ENCODE measurements at regions not wholly inside any gene's neighbourhood (a gene's known extent, or its start where the extent isn't known, plus 50 kb on each side); places are given as distances from the start of the nearest gene placed in this dataset.

DNA sequence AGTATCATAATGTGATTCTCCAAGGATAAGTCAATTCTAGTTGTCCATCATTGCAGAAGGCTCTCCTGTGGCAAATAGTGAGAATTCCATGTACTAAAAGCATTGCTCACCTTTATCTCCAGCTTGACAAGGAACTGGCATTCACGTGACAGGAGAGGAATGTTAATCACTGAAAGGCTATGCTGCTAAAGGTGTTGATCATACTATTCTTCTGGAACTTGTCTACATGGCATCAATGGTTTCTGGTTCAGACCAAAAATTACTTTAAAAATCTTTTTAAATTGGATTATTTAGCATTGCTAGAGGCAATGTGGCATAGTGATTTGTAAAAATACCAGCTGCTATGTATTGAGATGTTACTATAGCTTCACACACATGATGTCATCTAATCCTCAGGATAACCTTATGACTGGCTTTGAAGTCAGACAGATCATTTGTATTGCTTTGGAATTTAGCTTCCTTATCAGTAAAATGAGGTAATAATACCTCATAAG lies 414.4 kb downstream of the MTX2 start:
- Histone ChIP-seq H3K9me3 (ENCODE audit: control insufficient read depth, insufficient read depth, low read length) (no peaks in the 10 kb centered on the region), H3K36me3 (ENCODE audit: control insufficient read depth, insufficient read depth, low read length) (no peaks in the 10 kb centered on the region), H3K4me1 (ENCODE audit: control insufficient read depth, insufficient read depth, low read length) (no peaks in the 10 kb centered on the region), H3K4me3 (ENCODE audit: low read depth, low read length) (no peak overlapping the region), H3K27ac (ENCODE audit: low read depth, low read length) (no peak overlapping the region), H3K27me3 (ENCODE audit: control insufficient read depth, insufficient read depth, low read length) (peaks cover 4% of the 10 kb centered on the region)
- no CpG with 5 or more reads among the region's 1 CpG for WGBS (ENCODE audit: insufficient coverage)
- no peak for DNase-seq (ENCODE audit: low read depth in 4 of 6, low spot score in 6 of 6)

DNA sequence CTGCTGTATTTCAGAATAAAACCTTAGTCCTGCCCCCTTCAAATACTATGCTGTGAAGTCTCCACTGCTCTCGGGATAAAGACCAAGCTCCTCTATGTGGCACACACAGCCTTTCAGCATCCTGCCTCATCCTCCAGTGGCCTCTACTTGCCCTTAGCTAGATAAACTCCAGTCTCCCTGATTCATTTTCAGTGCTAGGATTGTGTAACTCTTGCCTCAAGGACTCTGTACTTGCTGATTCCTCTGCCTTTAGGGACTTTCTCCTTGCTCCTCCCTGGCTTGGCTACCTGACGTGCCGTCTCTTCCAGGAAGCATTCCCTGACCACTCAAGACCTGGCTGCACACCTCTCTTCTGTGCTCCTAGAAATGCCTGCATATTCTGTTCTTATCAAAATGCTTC lies 416.7 kb downstream of the MTX2 start:
- Histone ChIP-seq H3K9me3 (ENCODE audit: control insufficient read depth, insufficient read depth, low read length) (no peaks in the 10 kb centered on the region), H3K27ac (ENCODE audit: low read depth, low read length) (no peak overlapping the region), H3K36me3 (ENCODE audit: control insufficient read depth, insufficient read depth, low read length) (no peaks in the 10 kb centered on the region), H3K27me3 (ENCODE audit: control insufficient read depth, insufficient read depth, low read length) (peaks cover 4% of the 10 kb centered on the region), H3K4me1 (ENCODE audit: control insufficient read depth, insufficient read depth, low read length) (no peaks in the 10 kb centered on the region), H3K4me3 (ENCODE audit: low read depth, low read length) (no peak overlapping the region)
- no peak for DNase-seq (ENCODE audit: low read depth in 4 of 6, low spot score in 6 of 6)
- 65% methylated on average over 3 of the region's 3 CpGs for WGBS (ENCODE audit: insufficient coverage)

DNA sequence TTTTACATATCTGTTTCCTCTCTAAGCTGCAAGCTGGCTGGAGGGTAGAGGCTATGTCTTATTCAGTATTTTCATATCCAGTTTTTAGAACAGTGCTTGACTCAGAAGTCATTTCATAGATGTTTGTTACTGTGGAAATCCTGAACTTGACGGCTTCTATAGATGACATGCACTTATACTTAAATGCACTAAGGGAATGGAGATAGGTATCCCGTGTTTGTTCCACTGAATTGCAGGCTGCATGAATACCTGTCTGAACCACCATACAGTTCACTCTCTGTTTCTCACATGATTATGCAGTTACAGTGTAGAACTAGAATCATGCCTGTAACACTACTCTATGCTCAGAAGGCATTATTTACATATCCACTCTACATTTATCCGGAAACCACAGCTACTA lies 417.1 kb downstream of the MTX2 start:
- Histone ChIP-seq H3K36me3 (ENCODE audit: control insufficient read depth, insufficient read depth, low read length) (no peaks in the 10 kb centered on the region), H3K27ac (ENCODE audit: low read depth, low read length) (no peak overlapping the region), H3K4me1 (ENCODE audit: control insufficient read depth, insufficient read depth, low read length) (no peaks in the 10 kb centered on the region), H3K27me3 (ENCODE audit: control insufficient read depth, insufficient read depth, low read length) (peaks cover 4% of the 10 kb centered on the region), H3K9me3 (ENCODE audit: control insufficient read depth, insufficient read depth, low read length) (no peaks in the 10 kb centered on the region), H3K4me3 (ENCODE audit: low read depth, low read length) (no peak overlapping the region)
- no CpG with 5 or more reads among the region's 3 CpGs for WGBS (ENCODE audit: insufficient coverage)
- DNase-seq (ENCODE audit: low read depth in 4 of 6, low spot score in 6 of 6) = no peak

DNA sequence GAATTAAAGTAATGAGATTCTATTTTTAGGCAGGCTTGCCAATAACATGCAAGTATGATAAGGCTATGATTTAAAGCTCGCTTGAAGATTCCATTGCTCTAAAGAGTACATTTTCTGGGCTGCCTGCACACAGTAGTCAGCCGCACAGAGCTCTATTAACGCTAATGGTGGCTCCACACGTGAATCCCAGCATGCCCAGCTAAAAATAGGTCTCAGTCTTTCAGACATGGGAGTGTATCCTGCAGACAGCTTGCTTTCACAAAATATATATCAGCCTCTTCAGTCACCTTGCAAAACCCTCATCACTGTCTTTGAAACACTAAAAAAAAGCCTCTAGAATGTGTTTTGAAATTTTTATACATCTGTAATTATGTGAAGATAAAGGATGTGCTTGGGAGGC lies 418.1 kb downstream of the MTX2 start:
- H3K4me1 ChIP-seq (ENCODE audit: control insufficient read depth, insufficient read depth, low read length) = no peaks in the 10 kb centered on the region
- H3K4me3 ChIP-seq (ENCODE audit: low read depth, low read length) = no peak overlapping the region
- peak in 1 of 6 donors; percentile 81 for DNase-seq (ENCODE audit: low read depth in 4 of 6, low spot score in 6 of 6)
- H3K36me3 ChIP-seq (ENCODE audit: control insufficient read depth, insufficient read depth, low read length) = no peaks in the 10 kb centered on the region
- peaks cover 4% of the 10 kb centered on the region for H3K27me3 ChIP-seq (ENCODE audit: control insufficient read depth, insufficient read depth, low read length)
- H3K9me3 ChIP-seq (ENCODE audit: control insufficient read depth, insufficient read depth, low read length) = no peaks in the 10 kb centered on the region
- no peak overlapping the region for H3K27ac ChIP-seq (ENCODE audit: low read depth, low read length)
- 82% methylated on average over 3 of the region's 4 CpGs for WGBS (ENCODE audit: insufficient coverage)

DNA sequence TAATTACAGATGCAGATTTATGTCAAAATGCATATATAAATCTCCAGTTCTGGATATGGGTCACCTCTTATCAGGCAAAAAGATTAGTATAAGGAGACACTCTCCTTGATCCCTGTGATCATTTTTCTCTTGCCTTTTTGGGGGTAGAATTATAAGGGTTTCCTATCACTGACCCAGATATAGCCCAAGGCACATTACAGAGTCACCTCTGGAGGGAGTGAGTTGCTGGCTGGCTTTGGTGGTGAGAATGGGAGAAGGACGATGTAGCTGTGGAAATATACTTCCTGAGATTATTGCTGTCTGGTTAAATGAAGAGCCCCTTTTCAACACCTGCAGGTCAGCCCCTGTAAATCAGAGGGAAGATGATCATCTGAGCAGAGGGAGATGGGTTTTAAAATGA lies 418.7 kb downstream of the MTX2 start:
- DNase-seq (ENCODE audit: low read depth in 4 of 6, low spot score in 6 of 6) = no peak
- Histone ChIP-seq H3K27me3 (ENCODE audit: control insufficient read depth, insufficient read depth, low read length) (peaks cover 4% of the 10 kb centered on the region), H3K27ac (ENCODE audit: low read depth, low read length) (no peak overlapping the region), H3K4me1 (ENCODE audit: control insufficient read depth, insufficient read depth, low read length) (no peaks in the 10 kb centered on the region), H3K36me3 (ENCODE audit: control insufficient read depth, insufficient read depth, low read length) (no peaks in the 10 kb centered on the region), H3K4me3 (ENCODE audit: low read depth, low read length) (no peak overlapping the region), H3K9me3 (ENCODE audit: control insufficient read depth, insufficient read depth, low read length) (no peaks in the 10 kb centered on the region)
- WGBS (ENCODE audit: insufficient coverage) = 100% methylated on average over 1 of the region's 1 CpG

DNA sequence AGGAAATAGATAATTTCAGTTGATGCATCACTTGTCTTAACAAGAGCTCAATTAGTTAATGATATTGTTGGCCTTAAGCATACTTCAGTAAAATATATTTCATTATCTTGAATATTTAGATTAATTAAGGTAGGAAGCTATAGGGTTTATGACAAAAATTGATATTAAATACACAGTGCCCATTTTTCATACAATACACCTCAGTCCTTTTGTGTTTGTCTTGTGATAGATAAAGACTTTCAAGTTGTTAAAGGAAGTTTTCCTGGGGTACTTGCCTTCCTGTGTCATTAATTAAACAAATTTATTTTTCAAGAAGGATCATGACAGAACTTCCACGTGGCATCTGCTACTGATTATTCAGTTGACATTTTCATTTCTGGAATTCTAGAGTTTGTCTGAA lies 420.5 kb downstream of the MTX2 start:
- DNase-seq (ENCODE audit: low read depth in 4 of 6, low spot score in 6 of 6) = no peak
- no CpG with 5 or more reads among the region's 1 CpG for WGBS (ENCODE audit: insufficient coverage)
- H3K9me3 ChIP-seq (ENCODE audit: control insufficient read depth, insufficient read depth, low read length) = no peaks in the 10 kb centered on the region
- no peaks in the 10 kb centered on the region for H3K36me3 ChIP-seq (ENCODE audit: control insufficient read depth, insufficient read depth, low read length)
- H3K4me1 ChIP-seq (ENCODE audit: control insufficient read depth, insufficient read depth, low read length) = no peaks in the 10 kb centered on the region
- H3K27ac ChIP-seq (ENCODE audit: low read depth, low read length) = no peak overlapping the region
- peaks cover 4% of the 10 kb centered on the region for H3K27me3 ChIP-seq (ENCODE audit: control insufficient read depth, insufficient read depth, low read length)
- H3K4me3 ChIP-seq (ENCODE audit: low read depth, low read length) = no peak overlapping the region

DNA sequence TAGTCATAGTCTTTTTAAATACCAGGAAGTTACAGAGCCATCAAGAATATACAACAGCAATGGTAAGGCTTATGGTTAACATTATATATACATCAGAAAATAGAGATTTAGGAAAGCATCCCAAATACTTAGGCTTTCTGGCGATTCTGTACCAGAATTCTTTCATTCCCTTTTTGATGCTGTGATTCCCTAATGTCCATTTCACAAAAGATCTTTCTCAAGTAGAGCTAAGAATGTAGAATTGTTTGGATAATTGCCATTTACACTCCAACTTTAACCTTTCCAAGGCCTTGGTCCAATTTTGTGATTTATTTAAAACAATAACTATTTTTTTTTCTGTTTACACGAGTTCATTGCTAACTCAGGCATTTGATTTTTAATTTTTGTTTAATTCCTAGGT lies 422.2 kb downstream of the MTX2 start:
- no peaks in the 10 kb centered on the region for H3K9me3 ChIP-seq (ENCODE audit: control insufficient read depth, insufficient read depth, low read length)
- WGBS (ENCODE audit: insufficient coverage) = no CpG with 5 or more reads among the region's 2 CpGs
- no peak overlapping the region for H3K4me3 ChIP-seq (ENCODE audit: low read depth, low read length)
- no peaks in the 10 kb centered on the region for H3K27me3 ChIP-seq (ENCODE audit: control insufficient read depth, insufficient read depth, low read length)
- no peaks in the 10 kb centered on the region for H3K36me3 ChIP-seq (ENCODE audit: control insufficient read depth, insufficient read depth, low read length)
- no peaks in the 10 kb centered on the region for H3K4me1 ChIP-seq (ENCODE audit: control insufficient read depth, insufficient read depth, low read length)
- DNase-seq (ENCODE audit: low read depth in 4 of 6, low spot score in 6 of 6) = no peak
- H3K27ac ChIP-seq (ENCODE audit: low read depth, low read length) = no peak overlapping the region

DNA sequence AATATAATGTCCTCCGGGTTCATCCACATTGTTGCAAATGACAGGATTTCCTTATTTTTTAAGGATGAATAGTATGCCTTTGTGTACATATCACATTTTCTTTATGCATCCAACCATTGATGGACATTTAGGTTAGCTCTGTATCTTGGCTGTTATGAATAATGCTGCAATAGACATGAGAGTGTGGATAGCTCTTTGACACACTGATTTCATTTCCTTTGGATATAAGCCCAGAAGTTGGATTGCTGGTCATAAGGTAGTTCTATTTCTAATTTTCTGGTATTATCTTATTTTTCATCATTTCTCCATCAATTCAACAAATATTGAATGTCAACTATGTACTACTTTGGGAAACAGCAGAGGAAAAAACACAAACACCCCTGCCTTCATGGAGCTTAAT lies 423.3 kb downstream of the MTX2 start:
- Histone ChIP-seq H3K27me3 (ENCODE audit: control insufficient read depth, insufficient read depth, low read length) (no peaks in the 10 kb centered on the region), H3K4me3 (ENCODE audit: low read depth, low read length) (no peak overlapping the region), H3K4me1 (ENCODE audit: control insufficient read depth, insufficient read depth, low read length) (no peaks in the 10 kb centered on the region), H3K36me3 (ENCODE audit: control insufficient read depth, insufficient read depth, low read length) (no peaks in the 10 kb centered on the region), H3K27ac (ENCODE audit: low read depth, low read length) (no peak overlapping the region), H3K9me3 (ENCODE audit: control insufficient read depth, insufficient read depth, low read length) (no peaks in the 10 kb centered on the region)
- WGBS (ENCODE audit: insufficient coverage) = no CpG with 5 or more reads among the region's 1 CpG
- DNase-seq (ENCODE audit: low read depth in 4 of 6, low spot score in 6 of 6) = no peak

DNA sequence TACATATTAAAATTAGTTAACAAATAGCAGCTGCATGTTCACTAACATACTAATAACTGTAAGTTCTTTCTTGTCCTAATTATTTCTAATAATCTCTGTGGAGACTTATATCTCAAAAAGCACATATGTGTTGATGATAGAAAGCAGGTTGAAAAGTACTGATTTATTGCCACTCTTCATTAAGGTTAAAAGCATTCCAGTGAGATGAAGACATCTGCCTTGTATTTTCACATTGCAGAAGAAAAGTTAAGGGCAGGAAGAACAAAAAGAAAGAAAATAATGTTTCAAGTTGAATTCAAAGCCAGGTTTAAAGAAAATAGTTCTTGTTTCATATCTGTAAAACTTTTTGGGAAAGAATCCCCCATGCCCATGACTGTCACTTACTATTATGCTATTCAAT lies 429.9 kb downstream of the MTX2 start:
- Histone ChIP-seq H3K27me3 (ENCODE audit: control insufficient read depth, insufficient read depth, low read length) (no peaks in the 10 kb centered on the region), H3K4me1 (ENCODE audit: control insufficient read depth, insufficient read depth, low read length) (no peaks in the 10 kb centered on the region), H3K27ac (ENCODE audit: low read depth, low read length) (no peak overlapping the region), H3K9me3 (ENCODE audit: control insufficient read depth, insufficient read depth, low read length) (no peaks in the 10 kb centered on the region), H3K4me3 (ENCODE audit: low read depth, low read length) (no peak overlapping the region), H3K36me3 (ENCODE audit: control insufficient read depth, insufficient read depth, low read length) (no peaks in the 10 kb centered on the region)
- DNase-seq (ENCODE audit: low read depth in 4 of 6, low spot score in 6 of 6) = no peak

DNA sequence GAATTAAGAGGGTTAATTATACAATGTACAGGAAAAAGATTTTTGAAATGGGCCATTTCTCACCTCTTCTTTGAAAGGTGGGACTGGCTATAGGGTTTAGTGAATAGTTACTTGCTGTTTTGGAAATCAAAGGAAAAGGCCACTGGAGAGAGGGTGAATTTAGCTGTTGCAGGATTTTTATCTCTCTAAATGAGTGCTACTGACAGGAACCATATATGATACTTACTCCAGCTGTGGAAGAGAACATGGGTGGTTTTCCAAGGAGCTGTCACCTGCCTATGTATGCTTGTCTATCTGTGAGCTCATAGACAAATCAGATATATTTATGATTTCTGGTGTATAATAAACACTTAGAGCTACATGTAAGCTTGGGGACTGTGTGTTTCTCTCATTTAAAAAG lies 430.4 kb downstream of the MTX2 start:
- H3K27me3 ChIP-seq (ENCODE audit: control insufficient read depth, insufficient read depth, low read length) = no peaks in the 10 kb centered on the region
- H3K9me3 ChIP-seq (ENCODE audit: control insufficient read depth, insufficient read depth, low read length) = no peaks in the 10 kb centered on the region
- no peak for DNase-seq (ENCODE audit: low read depth in 4 of 6, low spot score in 6 of 6)
- H3K4me1 ChIP-seq (ENCODE audit: control insufficient read depth, insufficient read depth, low read length) = no peaks in the 10 kb centered on the region
- H3K27ac ChIP-seq (ENCODE audit: low read depth, low read length) = no peak overlapping the region
- H3K36me3 ChIP-seq (ENCODE audit: control insufficient read depth, insufficient read depth, low read length) = no peaks in the 10 kb centered on the region
- H3K4me3 ChIP-seq (ENCODE audit: low read depth, low read length) = no peak overlapping the region
